ENCODE measurements at regions not wholly inside any gene's neighbourhood (a gene's known extent, or its start where the extent isn't known, plus 50 kb on each side); places are given as distances from the start of the nearest gene placed in this dataset.

GRCh38 chr13:103772576-103772975, 706.4 kb upstream of the SLC10A2 start:
- DNase-seq: no peak

- no peak for DNase-seq
These were observed 696.3 kb upstream of the SLC10A2 start for GRCh38 chr13:103762523-103762922.

- DNase-seq: no peak
These were observed 693.1 kb upstream of the SLC10A2 start for GRCh38 chr13:103759361-103759760.

GRCh38 chr13:103758222-103758621, 692.0 kb upstream of the SLC10A2 start:
- DNase-seq: no peak

GRCh38 chr13:103757361-103757760, 691.1 kb upstream of the SLC10A2 start:
- DNase-seq: no peak

- no peak for DNase-seq
These were observed 688.6 kb upstream of the SLC10A2 start for GRCh38 chr13:103754783-103755182.

GRCh38 chr13:103734837-103735236, 668.6 kb upstream of the SLC10A2 start:
- no peak for DNase-seq

GRCh38 chr13:103731959-103732358, 665.7 kb upstream of the SLC10A2 start:
- no peak for DNase-seq

GRCh38 chr13:103730407-103730806, 664.2 kb upstream of the SLC10A2 start:
- no peak for DNase-seq

- DNase-seq: no peak
These were observed 660.6 kb upstream of the SLC10A2 start for GRCh38 chr13:103726808-103727207.

GRCh38 chr13:103716718-103717117, 650.5 kb upstream of the SLC10A2 start:
- DNase-seq: no peak

- no peak for DNase-seq
These were observed 649.1 kb upstream of the SLC10A2 start for GRCh38 chr13:103715335-103715734.

GRCh38 chr13:103703246-103703645, 637.0 kb upstream of the SLC10A2 start:
- no peak for DNase-seq

- DNase-seq: no peak
These were observed 631.8 kb upstream of the SLC10A2 start for GRCh38 chr13:103698000-103698399.

- no peak for DNase-seq
These were observed 629.1 kb upstream of the SLC10A2 start for GRCh38 chr13:103695320-103695719.

GRCh38 chr13:103694471-103694870, 628.3 kb upstream of the SLC10A2 start:
- no peak for DNase-seq

- no peak for DNase-seq
These were observed 627.8 kb upstream of the SLC10A2 start for GRCh38 chr13:103694033-103694432.

GRCh38 chr13:103692442-103692841, 626.2 kb upstream of the SLC10A2 start:
- DNase-seq: no peak

- DNase-seq: no peak
These were observed 610.1 kb upstream of the SLC10A2 start for GRCh38 chr13:103676329-103676728.

- DNase-seq: no peak
These were observed 605.3 kb upstream of the SLC10A2 start for GRCh38 chr13:103671547-103671946.

- no peak for DNase-seq
These were observed 597.8 kb upstream of the SLC10A2 start for GRCh38 chr13:103663996-103664395.

- DNase-seq: no peak
These were observed 590.1 kb upstream of the SLC10A2 start for GRCh38 chr13:103656311-103656710.

GRCh38 chr13:103640606-103641005, 574.4 kb upstream of the SLC10A2 start:
- no peak for DNase-seq

GRCh38 chr13:103639326-103639725, 573.1 kb upstream of the SLC10A2 start:
- DNase-seq: no peak

GRCh38 chr13:103638706-103639105, 572.5 kb upstream of the SLC10A2 start:
- no peak for DNase-seq

- no peak for DNase-seq
These were observed 567.8 kb upstream of the SLC10A2 start for GRCh38 chr13:103634066-103634465.

Data from activated CD8-positive, alpha-beta memory T cell treated with anti-CD3 and anti-CD28 coated beads for 24 hours (primary cell).